Mammary epithelial cell (primary cell): ENCODE measurements at regions not wholly inside any gene's neighbourhood (a gene's known extent, or its start where the extent isn't known, plus 50 kb on each side); places are given as distances from the start of the nearest gene placed in this dataset.

Experiments
- EZH2 ChIP-seq: IDR thresholded peaks from 2 replicates; pipeline ENCODE4 v1.6.1; 2012; ENCODE audit warnings: low read length, inconsistent platforms, borderline replicate concordance
- TF ChIP-seq, protein P1 (sequence below), 2 donors: IDR thresholded peaks in 1 of 2; conservative IDR thresholded peaks in 1 of 2; 2 replicates each; pipeline ENCODE4 v1.5.1; 2011 to 2012; ENCODE audit warnings: inconsistent platforms in 2 of 2, low read length in 2 of 2, mild to moderate bottlenecking in 2 of 2, control low read depth in 1 of 2, low read depth in 1 of 2; ENCODE audit not compliant: insufficient read depth in 1 of 2; ENCODE audit errors: extremely low read depth in 1 of 2

DNA sequence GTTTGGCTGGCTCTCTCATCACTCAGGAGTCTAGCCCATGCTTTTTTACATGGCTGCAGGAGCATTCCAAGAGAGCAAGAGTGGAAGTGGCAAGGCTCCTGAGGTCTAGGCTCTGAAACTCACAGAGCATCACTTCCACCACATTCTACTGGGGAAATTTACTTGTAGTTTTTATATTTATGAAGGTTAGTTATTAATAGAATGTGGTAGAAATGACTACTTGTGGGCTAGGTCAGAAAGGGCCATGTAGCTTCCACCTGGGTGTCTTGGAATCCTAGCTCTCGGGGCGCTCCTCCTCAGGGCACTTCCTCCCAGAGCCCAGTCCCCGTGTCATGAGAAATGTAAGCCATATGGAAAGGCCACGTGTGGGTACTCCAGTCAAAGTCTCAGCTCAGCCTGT lies 127.0 kb upstream of the CASK start:
- TF ChIP-seq EZH2 = no peak
- TF ChIP-seq, protein P1, sequence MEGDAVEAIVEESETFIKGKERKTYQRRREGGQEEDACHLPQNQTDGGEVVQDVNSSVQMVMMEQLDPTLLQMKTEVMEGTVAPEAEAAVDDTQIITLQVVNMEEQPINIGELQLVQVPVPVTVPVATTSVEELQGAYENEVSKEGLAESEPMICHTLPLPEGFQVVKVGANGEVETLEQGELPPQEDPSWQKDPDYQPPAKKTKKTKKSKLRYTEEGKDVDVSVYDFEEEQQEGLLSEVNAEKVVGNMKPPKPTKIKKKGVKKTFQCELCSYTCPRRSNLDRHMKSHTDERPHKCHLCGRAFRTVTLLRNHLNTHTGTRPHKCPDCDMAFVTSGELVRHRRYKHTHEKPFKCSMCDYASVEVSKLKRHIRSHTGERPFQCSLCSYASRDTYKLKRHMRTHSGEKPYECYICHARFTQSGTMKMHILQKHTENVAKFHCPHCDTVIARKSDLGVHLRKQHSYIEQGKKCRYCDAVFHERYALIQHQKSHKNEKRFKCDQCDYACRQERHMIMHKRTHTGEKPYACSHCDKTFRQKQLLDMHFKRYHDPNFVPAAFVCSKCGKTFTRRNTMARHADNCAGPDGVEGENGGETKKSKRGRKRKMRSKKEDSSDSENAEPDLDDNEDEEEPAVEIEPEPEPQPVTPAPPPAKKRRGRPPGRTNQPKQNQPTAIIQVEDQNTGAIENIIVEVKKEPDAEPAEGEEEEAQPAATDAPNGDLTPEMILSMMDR (conservative IDR thresholded peaks at IDR 0.05 in 1 of 2, IDR thresholded peaks at IDR 0.05 in 1 of 2; ENCODE audit: extremely low read depth in 1 of 2, insufficient read depth in 1 of 2, low read depth in 1 of 2, low read length in 2 of 2) = no peak
